Mesenchymal stem cell (in vitro differentiated cells and primary cell): ENCODE measurements at regions not wholly inside any gene's neighbourhood (a gene's known extent, or its start where the extent isn't known, plus 50 kb on each side); places are given as distances from the start of the nearest gene placed in this dataset.
A peak's percentile ranks its signal among the peaks of the same experiment; 100 is the strongest.

Source experiments
- DNase-seq: peaks from one replicate; pipeline ENCODE4 v3.0.0-alpha.2; 2013
- H2AFZ ChIP-seq: one replicate; pipeline ENCODE4 v1.6.1; 2013; ENCODE audit warnings: low read depth, mild to moderate bottlenecking, control low read depth, inconsistent platforms, low read length, moderate library complexity
- H2AK5ac ChIP-seq: 2 replicates; pipeline ENCODE4 v1.6.1; 2013; ENCODE audit warnings: low read length, moderate library complexity, mild to moderate bottlenecking, inconsistent platforms; ENCODE audit not compliant: severe bottlenecking
- H2BK120ac ChIP-seq: one replicate; pipeline ENCODE4 v1.6.1; 2013; ENCODE audit warnings: low read depth, mild to moderate bottlenecking, inconsistent platforms, low read length, moderate library complexity
- H2BK12ac ChIP-seq, 2 experiments: one replicate each; pipeline ENCODE4 v1.6.1; 2013; ENCODE audit warnings: inconsistent platforms in 2 of 2, low read length in 2 of 2, mild to moderate bottlenecking in 2 of 2, moderate library complexity in 2 of 2, control low read depth in 1 of 2
- H2BK15ac ChIP-seq: one replicate; pipeline ENCODE4 v1.6.1; 2013; ENCODE audit warnings: mild to moderate bottlenecking, low read depth, inconsistent platforms; ENCODE audit not compliant: poor library complexity, severe bottlenecking
- H2BK5ac ChIP-seq: 2 replicates; pipeline ENCODE4 v1.6.1; 2013; ENCODE audit warnings: low read depth, mild to moderate bottlenecking, low read length, control low read depth, inconsistent platforms; ENCODE audit not compliant: poor library complexity, severe bottlenecking
- H3K14ac ChIP-seq, 2 experiments: one replicate each; pipeline ENCODE4 v1.6.1; 2013; ENCODE audit warnings: inconsistent platforms in 2 of 2, low read length in 2 of 2, control low read depth in 1 of 2, mild to moderate bottlenecking in 1 of 2, moderate library complexity in 1 of 2
- H3K18ac ChIP-seq, 2 experiments: one replicate each; pipeline ENCODE4 v1.6.1; 2013; ENCODE audit warnings: inconsistent platforms in 2 of 2, low read length in 2 of 2, control low read depth in 1 of 2, low read depth in 1 of 2, mild to moderate bottlenecking in 1 of 2
- H3K23ac ChIP-seq, 2 experiments: one replicate each; pipeline ENCODE4 v1.6.1; 2013; ENCODE audit warnings: inconsistent platforms in 2 of 2, low read length in 2 of 2, mild to moderate bottlenecking in 2 of 2, moderate library complexity in 2 of 2, control low read depth in 1 of 2
- H3K27ac ChIP-seq: 2 replicates; pipeline ENCODE4 v1.5.1; 2013; ENCODE audit warnings: mild to moderate bottlenecking, moderate library complexity, low read length, control low read depth, inconsistent platforms; ENCODE audit not compliant: poor library complexity, severe bottlenecking
- H3K27me3 ChIP-seq, 2 experiments: 2 replicates each; pipeline versions ENCODE4 v1.6.1 to v1.7.0; 2013; ENCODE audit warnings: low read length in 2 of 2, mild to moderate bottlenecking in 2 of 2, moderate library complexity in 2 of 2, control low read depth in 1 of 2, inconsistent platforms in 1 of 2; ENCODE audit not compliant: control insufficient read depth in 1 of 2, insufficient read depth in 1 of 2
- H3K36me3 ChIP-seq, 2 experiments: 2 replicates each; pipeline versions ENCODE4 v1.6.1 to v1.7.0; 2013; ENCODE audit warnings: low read length in 2 of 2, control low read depth in 1 of 2, inconsistent platforms in 1 of 2, low read depth in 1 of 2, mild to moderate bottlenecking in 1 of 2; ENCODE audit not compliant: insufficient read depth in 2 of 2, control insufficient read depth in 1 of 2
- H3K4ac ChIP-seq, 2 experiments: one replicate each; pipeline ENCODE4 v1.6.1; 2013; ENCODE audit warnings: inconsistent platforms in 2 of 2, low read length in 2 of 2, mild to moderate bottlenecking in 2 of 2, moderate library complexity in 2 of 2, control low read depth in 1 of 2, low read depth in 1 of 2
- H3K4me1 ChIP-seq: 2 replicates; pipeline ENCODE4 v1.6.1; 2013; ENCODE audit warnings: low read depth, low read length, control low read depth; ENCODE audit not compliant: control insufficient read depth, insufficient read depth
- H3K4me2 ChIP-seq: 2 replicates; pipeline ENCODE4 v1.6.1; 2013; ENCODE audit warnings: low read length, mild to moderate bottlenecking, inconsistent platforms; ENCODE audit not compliant: poor library complexity, severe bottlenecking
- H3K4me3 ChIP-seq, 2 experiments: 2 replicates each; pipeline versions ENCODE4 v1.5.1 to v1.7.0; 2013; ENCODE audit warnings: low read length in 2 of 2, mild to moderate bottlenecking in 2 of 2, control low read depth in 1 of 2, low read depth in 1 of 2; ENCODE audit not compliant: insufficient read depth in 1 of 2
- H3K79me1 ChIP-seq: replicated peaks from 2 replicates; pipeline ENCODE4 v1.6.1; 2013; ENCODE audit warnings: mild to moderate bottlenecking, control low read depth, low read length, inconsistent platforms; ENCODE audit not compliant: poor library complexity, severe bottlenecking
- H3K9ac ChIP-seq: 2 replicates; pipeline ENCODE4 v1.7.0; 2013; ENCODE audit warnings: mild to moderate bottlenecking, low read length, moderate library complexity
- H3K9me3 ChIP-seq: 2 replicates; pipeline ENCODE4 v1.7.0; 2013; ENCODE audit warnings: mild to moderate bottlenecking, low read length; ENCODE audit not compliant: control insufficient read depth
- H4K8ac ChIP-seq: one replicate; pipeline ENCODE4 v1.6.1; 2013; ENCODE audit warnings: inconsistent platforms, mild to moderate bottlenecking, low read length, moderate library complexity
- H4K91ac ChIP-seq: one replicate; pipeline ENCODE4 v1.6.1; 2013; ENCODE audit warnings: mild to moderate bottlenecking, low read length, inconsistent platforms
- whole genome bisulfite sequencing: methylation state at CpG from one replicate; pipeline ENCODE4 v1.1.7; 2013; ENCODE audit warnings: mixed read lengths; 5-methylcytosine and 5-hydroxymethylcytosine counted together

- H3K36me3 ChIP-seq: no peaks in the 10 kb centered on the region
- no peak overlapping the region for H4K8ac ChIP-seq
- H2BK15ac ChIP-seq: no peak overlapping the region
- H3K4me3 ChIP-seq: no peak overlapping the region
- no peaks in the 10 kb centered on the region for H3K79me1 ChIP-seq
- no peak overlapping the region for H2BK120ac ChIP-seq
- H2AK5ac ChIP-seq: no peak overlapping the region
- no peak overlapping the region for H4K91ac ChIP-seq
- H2BK12ac ChIP-seq: no peak overlapping the region
- H3K4me1 ChIP-seq: peaks cover 4% of the 10 kb centered on the region
- no peaks in the 10 kb centered on the region for H3K27me3 ChIP-seq
- no peaks in the 10 kb centered on the region for H3K9me3 ChIP-seq
- H3K14ac ChIP-seq: no peak overlapping the region
- DNase-seq: no peak
- H3K9ac ChIP-seq: no peak overlapping the region
- H2AFZ ChIP-seq: no peak overlapping the region
- H3K18ac ChIP-seq: no peak overlapping the region
- no peak overlapping the region for H3K23ac ChIP-seq
- no peak overlapping the region for H3K4me2 ChIP-seq
- no peak overlapping the region for H3K4ac ChIP-seq
- WGBS: 87% methylated on average over 3 of the region's 3 CpGs
- no peak overlapping the region for H2BK5ac ChIP-seq
- H3K27ac ChIP-seq: no peak overlapping the region
Measured at GRCh38 chr15:38882221-38882620, 317.6 kb upstream of the RASGRP1 start.

GRCh38 chr15:38883987-38884386 is 319.4 kb upstream of the RASGRP1 start:
- Histone ChIP-seq H3K9me3 (no peaks in the 10 kb centered on the region), H2AK5ac (no peak overlapping the region), H3K27me3 (no peaks in the 10 kb centered on the region), H3K36me3 (no peaks in the 10 kb centered on the region), H3K18ac (peak overlapping the region in 1 of 2 experiments; percentile 16), H3K4me3 (no peak overlapping the region), H2AFZ (no peak overlapping the region), H3K4ac (peak overlapping the region in 1 of 2 experiments; percentile 41), H2BK5ac (no peak overlapping the region), H3K4me1 (peaks cover 4% of the 10 kb centered on the region), H4K8ac (no peak overlapping the region), H4K91ac (no peak overlapping the region), H3K79me1 (no peaks in the 10 kb centered on the region), H2BK15ac (no peak overlapping the region), H2BK120ac (no peak overlapping the region), H3K14ac (no peak overlapping the region), H2BK12ac (no peak overlapping the region), H3K27ac (no peak overlapping the region), H3K23ac (no peak overlapping the region), H3K4me2 (no peak overlapping the region), H3K9ac (no peak overlapping the region)
- DNase-seq: no peak
- WGBS: no CpG with 5 or more reads among the region's 1 CpG

GRCh38 chr15:38885001-38885400 is 320.4 kb upstream of the RASGRP1 start:
- peak; percentile 55 for DNase-seq
- H3K27me3 ChIP-seq: no peaks in the 10 kb centered on the region
- H4K91ac ChIP-seq: no peak overlapping the region
- no peak overlapping the region for H2AK5ac ChIP-seq
- H3K4me3 ChIP-seq: no peak overlapping the region
- peak overlapping the region; percentile 87 for H2BK120ac ChIP-seq
- WGBS: 81% methylated on average over 2 of the region's 3 CpGs
- no peaks in the 10 kb centered on the region for H3K9me3 ChIP-seq
- peak overlapping the region; percentile 70 for H3K9ac ChIP-seq
- H3K14ac ChIP-seq: no peak overlapping the region
- no peaks in the 10 kb centered on the region for H3K36me3 ChIP-seq
- no peak overlapping the region for H2BK15ac ChIP-seq
- H3K79me1 ChIP-seq: no peaks in the 10 kb centered on the region
- H3K4me1 ChIP-seq: peaks cover 4% of the 10 kb centered on the region
- no peak overlapping the region for H2AFZ ChIP-seq
- no peak overlapping the region for H3K4me2 ChIP-seq
- peak overlapping the region; percentile 34 to 37 for H3K18ac ChIP-seq
- H3K27ac ChIP-seq: no peak overlapping the region
- H4K8ac ChIP-seq: peak overlapping the region; percentile 67
- H3K23ac ChIP-seq: no peak overlapping the region
- no peak overlapping the region for H2BK5ac ChIP-seq
- H2BK12ac ChIP-seq: no peak overlapping the region
- peak overlapping the region; percentile 77 to 87 for H3K4ac ChIP-seq

GRCh38 chr15:38885471-38885952 is 320.9 kb upstream of the RASGRP1 start:
- H3K27me3 ChIP-seq: no peaks in the 10 kb centered on the region
- H3K4me1 ChIP-seq: peaks cover 4% of the 10 kb centered on the region
- no peak overlapping the region for H4K8ac ChIP-seq
- H3K18ac ChIP-seq: peak overlapping the region; percentile 21 to 91
- H2BK15ac ChIP-seq: no peak overlapping the region
- H3K14ac ChIP-seq: no peak overlapping the region
- no peaks in the 10 kb centered on the region for H3K36me3 ChIP-seq
- peak overlapping the region; percentile 53 for H3K27ac ChIP-seq
- H3K4ac ChIP-seq: peak overlapping the region in 1 of 2 experiments; percentile 79
- no peak overlapping the region for H2AFZ ChIP-seq
- H3K9me3 ChIP-seq: no peaks in the 10 kb centered on the region
- no peak overlapping the region for H3K4me3 ChIP-seq
- H3K9ac ChIP-seq: peak overlapping the region; percentile 70
- no peak overlapping the region for H3K23ac ChIP-seq
- no peak overlapping the region for H2BK5ac ChIP-seq
- H4K91ac ChIP-seq: no peak overlapping the region
- no peak overlapping the region for H2BK12ac ChIP-seq
- no peak overlapping the region for H3K4me2 ChIP-seq
- DNase-seq: peak; percentile 61
- H2BK120ac ChIP-seq: peak overlapping the region; percentile 67
- H2AK5ac ChIP-seq: peak overlapping the region; percentile 79
- WGBS: 47% methylated on average over 1 of the region's 4 CpGs
- H3K79me1 ChIP-seq: no peaks in the 10 kb centered on the region
